Testis (tissue), 2 donors: ENCODE measurements at regions not wholly inside any gene's neighbourhood (a gene's known extent, or its start where the extent isn't known, plus 50 kb on each side); places are given as distances from the start of the nearest gene placed in this dataset.

Experiments
- DNase-seq: peaks from one replicate; pipeline ENCODE4 v3.0.0-alpha.2; 2019
- H3K27ac ChIP-seq, 2 donors: fragments of 200-600 bp; sonication (generic); one replicate each; pipeline ENCODE4 v1.5.1; 2019
- H3K27me3 ChIP-seq: fragments of 200-600 bp; sonication (generic); one replicate; pipeline ENCODE4 v1.5.1; 2019
- H3K36me3 ChIP-seq: fragments of 200-600 bp; sonication (generic); one replicate; pipeline ENCODE4 v1.5.1; 2017; ENCODE audit warnings: low read depth; ENCODE audit errors: missing control alignments
- H3K4me1 ChIP-seq: fragments of 200-600 bp; sonication (generic); one replicate; pipeline ENCODE4 v1.5.1; 2019
- H3K4me3 ChIP-seq, 2 donors: fragments of 200-600 bp; sonication (generic); one replicate each; pipeline ENCODE4 v1.5.1; 2017 to 2019
- H3K9me3 ChIP-seq: fragments of 200-600 bp; sonication (generic); one replicate; pipeline ENCODE4 v1.5.1; 2017
- POLR2A ChIP-seq: fragments of 450-650 bp; IDR thresholded peaks from one replicate; pipeline ENCODE4 v1.6.1; 2017; ENCODE audit warnings: antibody characterized with exemption, mild to moderate bottlenecking, moderate library complexity
- WGBS, 2 donors: methylation state at CpG; one replicate each; pipeline ENCODE4 v1.1.5; 2018; 5-methylcytosine and 5-hydroxymethylcytosine counted together
- intact Hi-C: fragments of 100-400 bp; cut with DNase I; formaldehyde crosslinking; loops from one replicate; pipeline ENCODE4 v1.15.1; 2023; ENCODE audit warnings: low total_unique reads
- TF ChIP-seq, protein P1 (sequence below), 3 experiments: fragments of 450-650 bp in 2 of 3; fragments of 200-600 bp in 1 of 3; sonication (generic) in 1 of 3; IDR thresholded peaks; one replicate each; pipeline ENCODE4 v1.5.1; 2016 to 2019; ENCODE audit warnings: antibody characterized with exemption in 3 of 3, mild to moderate bottlenecking in 2 of 3, moderate library complexity in 1 of 3

DNA sequence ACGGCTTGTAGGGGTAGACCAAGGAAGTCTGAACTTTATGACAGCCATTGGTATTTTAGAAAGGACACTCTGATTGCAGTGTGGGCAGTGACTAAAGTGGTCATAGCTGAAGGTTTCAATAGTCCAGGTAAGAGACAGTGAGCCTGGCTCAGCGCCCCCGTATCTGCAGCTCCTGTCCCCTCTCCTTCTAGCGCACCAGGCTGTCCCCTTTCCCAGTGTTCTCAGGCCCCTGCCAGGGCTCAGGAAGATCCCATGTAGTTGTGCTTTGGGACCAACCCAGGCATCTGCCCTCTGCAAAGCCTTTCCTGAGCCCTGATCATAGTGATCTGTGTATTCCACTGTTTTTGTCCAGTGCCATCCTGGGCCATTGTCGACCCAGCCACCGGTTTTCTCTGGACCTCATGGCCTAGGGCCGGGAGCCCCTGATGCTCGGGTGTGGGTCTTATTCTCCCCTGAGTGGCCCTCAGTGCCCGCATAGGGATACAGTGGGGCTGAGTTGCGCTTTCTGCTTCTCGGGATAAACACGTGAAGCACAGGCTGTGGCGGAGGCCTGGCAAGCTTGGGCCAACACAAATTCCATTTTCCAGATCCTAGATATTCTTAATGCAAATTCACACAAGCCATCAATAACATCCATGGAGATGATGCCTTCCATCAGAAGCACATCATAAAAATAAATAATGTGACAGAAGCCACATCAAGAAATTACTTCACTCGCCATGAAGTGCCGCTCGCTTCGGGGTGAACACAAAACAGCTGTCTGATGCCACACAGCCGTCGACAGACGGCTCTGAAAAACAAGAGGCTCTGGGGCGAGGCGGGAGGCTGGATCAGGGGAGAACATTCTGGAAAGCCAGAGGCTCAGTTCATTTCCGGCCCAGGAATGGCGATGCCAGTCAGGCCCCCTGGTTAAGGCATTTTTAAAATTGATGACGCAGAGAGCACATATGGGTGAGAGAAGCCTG, 805.0 kb downstream of the TBC1D22A start:
- H3K27ac ChIP-seq, result no peak overlapping the region
- H3K4me3 ChIP-seq, result no peak overlapping the region
- TF ChIP-seq, protein P1, sequence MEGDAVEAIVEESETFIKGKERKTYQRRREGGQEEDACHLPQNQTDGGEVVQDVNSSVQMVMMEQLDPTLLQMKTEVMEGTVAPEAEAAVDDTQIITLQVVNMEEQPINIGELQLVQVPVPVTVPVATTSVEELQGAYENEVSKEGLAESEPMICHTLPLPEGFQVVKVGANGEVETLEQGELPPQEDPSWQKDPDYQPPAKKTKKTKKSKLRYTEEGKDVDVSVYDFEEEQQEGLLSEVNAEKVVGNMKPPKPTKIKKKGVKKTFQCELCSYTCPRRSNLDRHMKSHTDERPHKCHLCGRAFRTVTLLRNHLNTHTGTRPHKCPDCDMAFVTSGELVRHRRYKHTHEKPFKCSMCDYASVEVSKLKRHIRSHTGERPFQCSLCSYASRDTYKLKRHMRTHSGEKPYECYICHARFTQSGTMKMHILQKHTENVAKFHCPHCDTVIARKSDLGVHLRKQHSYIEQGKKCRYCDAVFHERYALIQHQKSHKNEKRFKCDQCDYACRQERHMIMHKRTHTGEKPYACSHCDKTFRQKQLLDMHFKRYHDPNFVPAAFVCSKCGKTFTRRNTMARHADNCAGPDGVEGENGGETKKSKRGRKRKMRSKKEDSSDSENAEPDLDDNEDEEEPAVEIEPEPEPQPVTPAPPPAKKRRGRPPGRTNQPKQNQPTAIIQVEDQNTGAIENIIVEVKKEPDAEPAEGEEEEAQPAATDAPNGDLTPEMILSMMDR (IDR thresholded peaks at IDR 0.05), result no peak
- no peak for TF ChIP-seq POLR2A
- no peaks in the 10 kb centered on the region for H3K9me3 ChIP-seq
- no peaks in the 10 kb centered on the region for H3K27me3 ChIP-seq
- H3K4me1 ChIP-seq, result no peaks in the 10 kb centered on the region
- H3K36me3 ChIP-seq, result no peaks in the 10 kb centered on the region
- intact Hi-C loops, result no loop called here
- 91 to 94% methylated on average over 24 to 25 of the region's 25 CpGs for WGBS, 2 donors
- no peak for DNase-seq

DNA sequence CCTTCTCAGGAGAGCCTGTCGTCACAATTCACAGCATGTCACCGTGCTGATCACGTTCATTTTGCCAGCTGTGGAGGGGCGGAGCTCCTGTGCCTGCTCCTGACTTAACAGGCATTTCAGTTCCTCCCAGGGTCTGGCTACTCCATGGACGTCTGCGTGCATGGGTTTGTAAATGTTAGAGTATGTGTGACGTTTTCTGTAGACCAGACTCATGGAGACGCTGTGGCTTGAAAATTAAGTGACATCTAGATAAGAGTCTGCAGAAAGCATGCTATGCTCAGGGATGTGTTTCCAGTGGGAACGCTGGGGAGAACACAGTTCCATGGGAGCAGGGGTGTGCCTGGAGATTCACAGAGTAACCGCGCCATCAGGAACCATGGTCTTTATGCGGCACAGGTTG, 804.0 kb downstream of the TBC1D22A start:
- Histone ChIP-seq H3K27me3 (no peaks in the 10 kb centered on the region), H3K4me1 (no peaks in the 10 kb centered on the region), H3K27ac (no peak overlapping the region), H3K36me3 (no peaks in the 10 kb centered on the region), H3K9me3 (no peaks in the 10 kb centered on the region), H3K4me3 (no peak overlapping the region)
- intact Hi-C loops, result no loop called here
- WGBS, 2 donors, result 78 to 85% methylated on average over 10 to 12 of the region's 12 CpGs
- DNase-seq, result no peak
- TF ChIP-seq POLR2A, result no peak
- TF ChIP-seq, protein P1 (IDR thresholded peaks at IDR 0.05), result no peak

DNA sequence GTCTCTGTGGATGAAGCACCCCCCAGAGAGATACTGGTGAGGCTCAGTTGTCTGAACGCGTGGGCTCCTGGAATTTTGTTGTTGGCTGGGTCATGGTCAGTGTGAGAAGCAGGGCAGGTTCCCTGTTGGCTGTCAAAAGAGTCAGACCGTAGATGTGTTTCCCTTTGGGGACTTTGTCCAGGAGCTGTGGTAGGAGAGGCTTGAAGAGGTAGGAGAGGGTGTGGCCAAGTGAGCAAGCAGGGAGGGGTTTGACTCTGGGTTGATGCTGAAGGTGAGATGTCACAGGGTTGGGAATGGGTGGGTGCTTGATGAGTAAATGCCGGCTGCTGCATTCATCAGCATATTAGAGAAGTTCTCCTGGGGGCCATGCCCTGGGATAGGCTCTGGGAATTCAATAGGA, 803.2 kb downstream of the TBC1D22A start:
- DNase-seq, result no peak
- H3K36me3 ChIP-seq, result no peaks in the 10 kb centered on the region
- H3K27me3 ChIP-seq, result no peaks in the 10 kb centered on the region
- WGBS, 2 donors, result 75 to 78% methylated on average over 4 of the region's 4 CpGs
- no peaks in the 10 kb centered on the region for H3K9me3 ChIP-seq
- no peak overlapping the region for H3K27ac ChIP-seq
- TF ChIP-seq, protein P1 (IDR thresholded peaks at IDR 0.05), result no peak
- no peak for TF ChIP-seq POLR2A
- H3K4me3 ChIP-seq, result no peak overlapping the region
- no peaks in the 10 kb centered on the region for H3K4me1 ChIP-seq
- intact Hi-C loops, result no loop called here

DNA sequence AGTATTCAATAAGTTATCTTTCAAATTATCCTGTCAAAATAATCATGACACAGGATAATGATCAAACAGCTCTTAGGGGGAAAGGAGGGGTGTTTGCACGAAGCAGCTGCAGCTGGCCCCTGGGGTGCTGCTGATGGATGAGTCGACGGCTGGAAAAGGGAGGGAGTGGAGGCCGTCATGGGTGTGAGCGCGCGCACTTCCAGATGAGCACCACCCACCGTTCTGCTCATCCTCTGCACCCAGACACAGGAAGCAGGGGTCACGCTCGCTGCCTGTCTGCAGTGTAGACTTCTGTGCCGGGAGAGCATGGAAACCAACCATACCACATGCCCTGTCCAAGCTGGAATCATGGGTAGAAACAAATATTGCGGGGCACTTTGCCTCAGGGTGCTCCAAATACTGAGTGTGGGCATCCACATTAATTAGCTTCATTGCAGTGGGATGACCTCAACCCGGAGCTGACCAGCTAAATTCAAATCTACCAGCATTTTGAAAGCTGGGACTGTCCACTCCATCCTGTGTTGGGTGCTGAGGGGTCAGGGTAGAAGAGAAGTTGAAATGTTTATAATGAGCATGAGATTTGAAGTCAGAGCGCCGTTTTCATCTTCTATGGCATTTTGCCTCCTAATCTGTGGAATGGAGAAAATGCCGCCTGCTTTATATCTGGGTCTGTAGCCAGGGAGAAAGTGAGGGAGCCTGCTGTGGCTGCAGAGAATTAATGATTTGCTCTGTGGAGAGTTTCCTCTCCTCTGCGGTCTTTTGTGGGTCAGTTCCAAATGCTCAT, 802.4 kb downstream of the TBC1D22A start:
- intact Hi-C loops, result no loop called here
- DNase-seq, result no peak

More for the DNA sequence above, 802.4 kb downstream of the TBC1D22A start:
- WGBS, 2 donors, result 73 to 81% methylated on average over 17 of the region's 17 CpGs
- H3K27me3 ChIP-seq, result no peaks in the 10 kb centered on the region
- no peaks in the 10 kb centered on the region for H3K36me3 ChIP-seq
- no peaks in the 10 kb centered on the region for H3K4me1 ChIP-seq
- no peak overlapping the region for H3K27ac ChIP-seq
- no peak for TF ChIP-seq POLR2A
- TF ChIP-seq, protein P1 (IDR thresholded peaks at IDR 0.05), result no peak
- no peak overlapping the region for H3K4me3 ChIP-seq
- H3K9me3 ChIP-seq, result no peaks in the 10 kb centered on the region
